ENCODE measurements at regions not wholly inside any gene's neighbourhood (a gene's known extent, or its start where the extent isn't known, plus 50 kb on each side); places are given as distances from the start of the nearest gene placed in this dataset.
"Not testable (repeated sequence)": the region's sequence is repeated elsewhere in the genome, so short reads cannot be mapped to it uniquely, and the experiment has no call there.

DNA sequence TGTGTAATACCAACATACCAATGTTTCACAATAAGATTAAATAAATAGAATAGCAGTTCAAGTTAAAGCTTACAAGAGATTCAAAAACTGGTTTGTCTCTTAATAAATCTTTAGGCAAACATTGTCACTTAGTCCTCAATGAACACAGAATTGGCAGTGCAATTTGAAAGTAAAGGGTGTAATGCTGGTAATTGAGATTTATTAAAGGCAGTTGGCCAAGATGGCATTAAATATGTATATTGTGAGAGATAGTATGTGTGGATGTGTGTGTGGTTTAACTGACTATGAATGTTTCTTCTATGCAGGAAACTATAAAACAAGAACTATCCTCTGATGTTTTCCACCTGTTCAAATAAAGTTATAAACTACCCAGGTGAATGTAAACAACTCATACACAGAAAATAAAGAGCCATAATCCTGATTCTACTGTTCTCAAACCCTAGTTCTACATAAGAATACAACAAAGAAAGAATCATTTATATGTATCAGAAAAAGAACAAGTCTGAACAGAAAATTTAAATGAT lies 267.9 kb upstream of the PTCHD4 start:
- H3K4me3 ChIP-seq (ENCODE audit: low read length in 2 of 2) = no peak overlapping the region
- no peaks in the 10 kb centered on the region for H3K36me3 ChIP-seq (ENCODE audit: insufficient read depth, low read length)
- H3K27ac ChIP-seq (ENCODE audit: low read depth, low read length) = no peak overlapping the region
- Mint-ChIP-seq H3K27ac (no peak overlapping the region), H3K27me3 (no peaks in the 10 kb centered on the region), H3K9me3 (peaks cover 0 to 8% (median 2%) of the 10 kb centered on the region in 8 donors), H3K4me3 (no peak overlapping the region), H3K4me1 (no peaks in the 10 kb centered on the region), H3K36me3 (no peaks in the 10 kb centered on the region)
- no peaks in the 10 kb centered on the region for H3K9me3 ChIP-seq (ENCODE audit: control insufficient read depth in 1 of 2, low read length in 2 of 2)
- intact Hi-C loops (cut with micrococcal nuclease) = no loop called here
- CTCF ChIA-PET (ENCODE audit: partially characterized antibody) = no interaction called here
- POLR2A ChIA-PET (ENCODE audit: partially characterized antibody) = no interaction called here
- H3K4me1 ChIP-seq (ENCODE audit: insufficient read depth, low read length) = no peaks in the 10 kb centered on the region
- H3K27me3 ChIP-seq (ENCODE audit: insufficient read depth, low read length) = no peaks in the 10 kb centered on the region
- DNase-seq = no peak

DNA sequence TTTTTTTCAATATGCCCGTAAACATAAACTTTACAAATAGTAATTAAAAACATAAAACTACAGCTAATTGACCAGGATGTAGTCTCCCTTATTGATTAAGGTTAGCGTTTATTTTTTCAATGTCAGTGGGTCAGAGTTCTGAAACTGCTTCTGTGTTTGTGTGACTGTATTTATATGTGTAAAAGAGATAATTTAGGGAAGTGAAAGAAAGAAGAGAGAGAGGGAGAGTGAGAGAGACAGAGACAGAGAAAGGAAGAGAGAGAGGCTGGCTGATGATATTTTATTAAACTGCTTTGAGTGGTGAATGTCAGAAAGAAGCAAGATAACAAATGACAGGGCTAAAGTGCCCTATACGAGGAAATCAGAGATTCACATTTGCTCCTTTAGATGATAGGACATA lies 266.1 kb upstream of the PTCHD4 start:
- Histone ChIP-seq H3K36me3 (ENCODE audit: insufficient read depth, low read length) (no peaks in the 10 kb centered on the region), H3K4me1 (ENCODE audit: insufficient read depth, low read length) (no peaks in the 10 kb centered on the region), H3K9me3 (ENCODE audit: control insufficient read depth in 1 of 2, low read length in 2 of 2) (no peaks in the 10 kb centered on the region), H3K4me3 (ENCODE audit: low read length in 2 of 2) (no peak overlapping the region), H3K27me3 (ENCODE audit: insufficient read depth, low read length) (no peaks in the 10 kb centered on the region), H3K27ac (ENCODE audit: low read depth, low read length) (no peak overlapping the region)
- Mint-ChIP-seq H3K9me3 (peaks cover 0 to 9% (median 1%) of the 10 kb centered on the region in 8 donors), H3K4me3 (no peak overlapping the region), H3K27ac (no peak overlapping the region), H3K4me1 (no peaks in the 10 kb centered on the region), H3K27me3 (no peaks in the 10 kb centered on the region), H3K36me3 (no peaks in the 10 kb centered on the region)
- CTCF ChIA-PET (ENCODE audit: partially characterized antibody) = no interaction called here
- POLR2A ChIA-PET (ENCODE audit: partially characterized antibody) = no interaction called here
- DNase-seq = no peak
- intact Hi-C loops (cut with micrococcal nuclease) = no loop called here

DNA sequence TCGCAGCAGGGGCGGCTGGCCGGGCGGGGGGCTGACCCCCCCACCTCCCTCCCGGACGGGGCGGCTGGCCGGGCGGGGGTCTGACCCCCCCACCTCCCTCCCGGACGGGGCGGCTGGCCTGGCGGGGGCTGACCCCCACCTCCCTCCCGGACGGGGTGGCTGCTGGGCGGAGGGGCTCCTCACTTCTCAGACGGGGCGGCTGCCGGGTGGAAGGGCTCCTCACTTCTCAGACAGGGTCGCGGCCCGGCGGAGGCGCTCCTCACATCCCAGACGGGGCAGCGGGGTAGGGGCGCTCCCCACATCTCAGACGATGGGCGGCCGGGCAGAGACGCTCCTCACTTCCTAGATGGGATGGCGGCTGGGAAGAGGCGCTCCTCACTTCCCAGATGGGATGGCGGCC lies 260.2 kb upstream of the PTCHD4 start:
- H3K9me3 ChIP-seq (ENCODE audit: control insufficient read depth in 1 of 2, low read length in 2 of 2); H3K4me3 ChIP-seq (ENCODE audit: low read length in 2 of 2); H3K4me3 Mint-ChIP-seq; POLR2A ChIA-PET (ENCODE audit: partially characterized antibody); DNase-seq; CTCF ChIA-PET (ENCODE audit: partially characterized antibody); H3K4me1 Mint-ChIP-seq; H3K27ac ChIP-seq (ENCODE audit: low read depth, low read length); H3K4me1 ChIP-seq (ENCODE audit: insufficient read depth, low read length); H3K36me3 Mint-ChIP-seq; H3K27me3 ChIP-seq (ENCODE audit: insufficient read depth, low read length); H3K27me3 Mint-ChIP-seq; H3K27ac Mint-ChIP-seq; intact Hi-C loops (cut with micrococcal nuclease); H3K36me3 ChIP-seq (ENCODE audit: insufficient read depth, low read length): not testable (repeated sequence)
- H3K9me3 Mint-ChIP-seq = peaks cover 3 to 25% (median 5%) of the 10 kb centered on the region in 8 donors

- H3K27me3 ChIP-seq (ENCODE audit: insufficient read depth, low read length) = no peaks in the 10 kb centered on the region
- Mint-ChIP-seq H3K27ac (no peak overlapping the region), H3K27me3 (no peaks in the 10 kb centered on the region), H3K9me3 (peaks cover 3 to 25% (median 5%) of the 10 kb centered on the region in 8 donors), H3K36me3 (no peaks in the 10 kb centered on the region), H3K4me1 (no peaks in the 10 kb centered on the region), H3K4me3 (no peak overlapping the region)
- no peak for DNase-seq
- intact Hi-C loops (cut with micrococcal nuclease) = no loop called here
- ChIA-PET CTCF (ENCODE audit: partially characterized antibody) (no interaction called here), POLR2A (ENCODE audit: partially characterized antibody) (no interaction called here)
- H3K36me3 ChIP-seq (ENCODE audit: insufficient read depth, low read length) = no peaks in the 10 kb centered on the region
- no peaks in the 10 kb centered on the region for H3K4me1 ChIP-seq (ENCODE audit: insufficient read depth, low read length)
- no peaks in the 10 kb centered on the region for H3K9me3 ChIP-seq (ENCODE audit: control insufficient read depth in 1 of 2, low read length in 2 of 2)
- no peak overlapping the region for H3K27ac ChIP-seq (ENCODE audit: low read depth, low read length)
- no peak overlapping the region for H3K4me3 ChIP-seq (ENCODE audit: low read length in 2 of 2)
Observed at GRCh38 chr6:48369100-48369499, 258.1 kb upstream of the PTCHD4 start.

GRCh38 chr6:48325701-48326100 lies 214.7 kb upstream of the PTCHD4 start:
- no peak for DNase-seq
- no peaks in the 10 kb centered on the region for H3K4me1 ChIP-seq (ENCODE audit: insufficient read depth, low read length)
- H3K36me3 ChIP-seq (ENCODE audit: insufficient read depth, low read length) = no peaks in the 10 kb centered on the region
- Mint-ChIP-seq H3K4me1 (no peaks in the 10 kb centered on the region), H3K4me3 (no peak overlapping the region), H3K36me3 (no peaks in the 10 kb centered on the region), H3K27me3 (no peaks in the 10 kb centered on the region), H3K27ac (no peak overlapping the region), H3K9me3 (peaks cover 0 to 6% (median 3%) of the 10 kb centered on the region in 8 donors)
- ChIA-PET POLR2A (ENCODE audit: partially characterized antibody) (no interaction called here), CTCF (ENCODE audit: partially characterized antibody) (no interaction called here)
- intact Hi-C loops (cut with micrococcal nuclease) = no loop called here
- no peak overlapping the region for H3K4me3 ChIP-seq (ENCODE audit: low read length in 2 of 2)
- H3K27ac ChIP-seq (ENCODE audit: low read depth, low read length) = no peak overlapping the region
- H3K9me3 ChIP-seq (ENCODE audit: control insufficient read depth in 1 of 2, low read length in 2 of 2) = no peaks in the 10 kb centered on the region
- no peaks in the 10 kb centered on the region for H3K27me3 ChIP-seq (ENCODE audit: insufficient read depth, low read length)

GRCh38 chr6:48318670-48319069 lies 207.7 kb upstream of the PTCHD4 start:
- no peak overlapping the region for H3K27ac ChIP-seq (ENCODE audit: low read depth, low read length)
- peaks cover 0 to 8% (median 3%) of the 10 kb centered on the region in 8 donors for H3K9me3 Mint-ChIP-seq
- ChIA-PET POLR2A (ENCODE audit: partially characterized antibody) (no interaction called here), CTCF (ENCODE audit: partially characterized antibody) (no interaction called here)
- no peak overlapping the region for H3K27ac Mint-ChIP-seq
- no peak for DNase-seq
- intact Hi-C loops (cut with micrococcal nuclease) = no loop called here
- H3K4me3 Mint-ChIP-seq = no peak overlapping the region
- H3K27me3 Mint-ChIP-seq = no peaks in the 10 kb centered on the region
- no peaks in the 10 kb centered on the region for H3K36me3 ChIP-seq (ENCODE audit: insufficient read depth, low read length)
- no peak overlapping the region for H3K4me3 ChIP-seq (ENCODE audit: low read length in 2 of 2)
- H3K9me3 ChIP-seq (ENCODE audit: control insufficient read depth in 1 of 2, low read length in 2 of 2) = no peaks in the 10 kb centered on the region
- no peaks in the 10 kb centered on the region for H3K27me3 ChIP-seq (ENCODE audit: insufficient read depth, low read length)
- no peaks in the 10 kb centered on the region for H3K4me1 Mint-ChIP-seq
- no peaks in the 10 kb centered on the region for H3K4me1 ChIP-seq (ENCODE audit: insufficient read depth, low read length)
- no peaks in the 10 kb centered on the region for H3K36me3 Mint-ChIP-seq

DNA sequence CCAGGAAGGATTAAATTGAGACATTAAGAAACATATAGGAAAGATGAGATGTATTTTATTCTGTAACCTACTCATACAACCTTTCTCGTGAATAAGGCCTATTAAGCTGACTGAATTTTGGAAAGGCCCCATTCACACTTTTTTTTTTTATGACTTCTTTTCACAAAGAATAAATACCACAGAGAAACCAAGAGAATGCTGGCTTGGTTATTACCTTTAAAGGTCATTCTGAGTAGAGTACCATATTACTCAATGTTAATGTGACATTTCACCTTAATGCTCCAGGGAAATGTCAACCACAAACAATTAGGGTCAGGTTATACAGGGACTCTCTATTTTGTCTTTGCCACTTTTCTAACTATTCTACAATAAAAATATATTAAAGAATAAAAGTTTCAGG lies 204.9 kb upstream of the PTCHD4 start:
- Mint-ChIP-seq H3K9me3 (peaks cover 0 to 15% (median 6%) of the 10 kb centered on the region in 8 donors), H3K27ac (no peak overlapping the region), H3K4me3 (no peak overlapping the region), H3K4me1 (no peaks in the 10 kb centered on the region), H3K27me3 (no peaks in the 10 kb centered on the region), H3K36me3 (no peaks in the 10 kb centered on the region)
- no peaks in the 10 kb centered on the region for H3K27me3 ChIP-seq (ENCODE audit: insufficient read depth, low read length)
- no peak overlapping the region for H3K4me3 ChIP-seq (ENCODE audit: low read length in 2 of 2)
- POLR2A ChIA-PET (ENCODE audit: partially characterized antibody) = no interaction called here
- no peak overlapping the region for H3K27ac ChIP-seq (ENCODE audit: low read depth, low read length)
- no peak for DNase-seq
- intact Hi-C loops (cut with micrococcal nuclease) = no loop called here
- no peaks in the 10 kb centered on the region for H3K36me3 ChIP-seq (ENCODE audit: insufficient read depth, low read length)
- no peaks in the 10 kb centered on the region for H3K4me1 ChIP-seq (ENCODE audit: insufficient read depth, low read length)
- H3K9me3 ChIP-seq (ENCODE audit: control insufficient read depth in 1 of 2, low read length in 2 of 2) = no peaks in the 10 kb centered on the region
- CTCF ChIA-PET (ENCODE audit: partially characterized antibody) = no interaction called here

DNA sequence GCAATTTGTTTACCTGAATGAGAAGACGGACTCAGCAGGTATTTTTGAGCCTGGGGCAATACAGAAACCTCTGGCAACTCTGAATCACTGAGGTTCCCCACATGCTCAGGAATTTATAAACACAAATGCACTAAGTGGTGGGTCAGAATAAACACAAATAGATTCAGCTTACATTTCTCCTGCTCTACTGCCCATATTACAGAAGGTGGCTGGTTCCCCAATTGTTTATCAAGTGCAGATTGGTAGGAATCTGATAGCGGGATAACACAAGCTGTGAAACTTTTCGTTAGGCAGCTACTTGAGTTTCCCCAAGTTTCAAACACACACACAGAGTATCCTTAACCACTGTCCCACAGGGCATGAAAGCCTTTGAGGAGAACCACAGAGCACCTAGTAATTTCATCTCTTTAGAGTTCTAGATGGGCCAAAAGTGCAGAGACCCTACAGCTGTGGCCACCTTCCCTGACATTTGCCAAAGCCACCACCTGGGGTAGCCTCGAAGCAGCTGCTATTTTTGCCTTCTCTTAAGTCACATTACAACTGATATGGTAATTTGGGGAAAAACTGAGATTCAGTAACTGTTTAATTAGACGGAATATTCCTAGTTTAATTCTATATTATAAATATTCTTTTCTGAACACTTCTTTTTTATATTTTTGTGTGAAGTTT lies 204.2 kb upstream of the PTCHD4 start:
- DNase-seq = no peak
- Mint-ChIP-seq H3K4me1 (no peaks in the 10 kb centered on the region), H3K4me3 (no peak overlapping the region), H3K36me3 (no peaks in the 10 kb centered on the region), H3K27me3 (no peaks in the 10 kb centered on the region), H3K27ac (no peak overlapping the region), H3K9me3 (peaks cover 0 to 15% (median 6%) of the 10 kb centered on the region in 8 donors)
- no peaks in the 10 kb centered on the region for H3K4me1 ChIP-seq (ENCODE audit: insufficient read depth, low read length)
- no peaks in the 10 kb centered on the region for H3K36me3 ChIP-seq (ENCODE audit: insufficient read depth, low read length)
- no peaks in the 10 kb centered on the region for H3K9me3 ChIP-seq (ENCODE audit: control insufficient read depth in 1 of 2, low read length in 2 of 2)
- CTCF ChIA-PET (ENCODE audit: partially characterized antibody) = no interaction called here
- no peak overlapping the region for H3K27ac ChIP-seq (ENCODE audit: low read depth, low read length)
- no peak overlapping the region for H3K4me3 ChIP-seq (ENCODE audit: low read length in 2 of 2)
- POLR2A ChIA-PET (ENCODE audit: partially characterized antibody) = no interaction called here
- no peaks in the 10 kb centered on the region for H3K27me3 ChIP-seq (ENCODE audit: insufficient read depth, low read length)
- intact Hi-C loops (cut with micrococcal nuclease) = no loop called here
